HuH-7 (cell line): ENCODE measurements at regions not wholly inside any gene's neighbourhood (a gene's known extent, or its start where the extent isn't known, plus 50 kb on each side); places are given as distances from the start of the nearest gene placed in this dataset.

ENCODE experiments used
- DNase-seq: peaks from one replicate; pipeline ENCODE4 v3.0.0; 2011; ENCODE audit warnings: low spot score

- DNase-seq = no peak
Observed at GRCh38 chr2:128793404-128793803, 474.7 kb upstream of the HS6ST1 start.

GRCh38 chr2:128794285-128794684 is 475.6 kb upstream of the HS6ST1 start:
- DNase-seq = no peak

- DNase-seq = no peak
Observed at GRCh38 chr2:128796321-128796720, 477.7 kb upstream of the HS6ST1 start.

DNA sequence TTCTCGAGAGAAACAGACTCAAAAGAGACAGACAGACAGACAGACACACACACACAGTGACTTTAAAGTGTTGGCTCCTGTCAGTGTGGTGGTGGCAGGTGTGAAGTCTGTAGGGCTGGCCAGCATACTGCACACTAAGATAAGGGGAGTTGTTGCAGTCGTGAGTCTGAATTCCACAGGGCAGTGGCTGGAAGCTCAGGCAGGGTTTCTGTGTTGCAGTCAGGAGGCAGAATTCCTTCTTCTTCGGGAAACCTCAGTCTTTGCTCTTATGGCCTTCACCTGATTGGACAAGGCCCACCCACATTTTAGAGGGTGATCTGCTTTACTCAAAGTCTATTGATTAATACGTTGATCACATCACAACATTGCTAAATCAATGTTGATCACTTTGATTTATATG is 478.4 kb upstream of the HS6ST1 start:
- no peak for DNase-seq

GRCh38 chr2:128797533-128797932 is 478.9 kb upstream of the HS6ST1 start:
- no peak for DNase-seq

DNA sequence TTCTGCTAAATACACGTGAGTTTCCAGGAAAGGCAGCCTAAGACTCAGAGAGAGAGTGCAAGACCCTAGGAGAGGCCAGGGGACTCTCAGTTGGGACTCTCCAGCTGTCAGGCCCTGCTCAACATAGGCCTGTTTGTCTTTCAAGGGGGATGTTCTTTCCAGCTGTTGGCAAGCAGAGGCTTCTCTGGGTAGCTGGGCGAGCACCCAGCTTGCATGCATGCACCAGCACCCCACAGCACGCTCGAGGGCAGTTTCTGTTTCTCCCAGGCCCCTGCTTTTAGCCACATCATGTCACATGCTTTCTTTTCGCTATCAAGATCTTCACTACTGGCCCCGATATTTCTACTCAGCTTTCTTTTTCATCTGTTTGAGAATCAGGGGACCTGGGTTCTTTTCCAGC is 479.3 kb upstream of the HS6ST1 start:
- DNase-seq = no peak

GRCh38 chr2:128798502-128799283 is 480.0 kb upstream of the HS6ST1 start:
- DNase-seq = no peak

- no peak for DNase-seq
Observed at GRCh38 chr2:128799284-128799552, 480.6 kb upstream of the HS6ST1 start.

GRCh38 chr2:128799730-128800129 is 481.1 kb upstream of the HS6ST1 start:
- DNase-seq = no peak

DNA sequence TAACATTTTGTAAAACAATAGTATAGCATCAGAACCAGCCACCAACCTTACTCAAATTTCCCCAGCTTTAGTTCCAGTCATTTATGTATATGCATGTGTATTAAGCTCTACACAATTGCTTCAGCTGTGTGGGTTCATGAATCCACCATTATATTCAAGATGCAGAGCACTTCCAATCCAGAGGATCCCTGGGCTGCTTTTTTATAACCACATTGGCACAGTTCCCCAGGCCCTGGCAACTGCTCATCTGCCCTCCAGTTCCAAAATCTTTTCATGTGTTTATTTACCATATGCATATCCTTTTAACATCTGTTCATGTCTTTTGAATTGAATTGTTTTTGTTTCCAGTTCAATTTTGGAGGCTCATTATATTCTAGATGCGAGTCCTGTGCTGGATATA is 482.9 kb upstream of the HS6ST1 start:
- DNase-seq = no peak

GRCh38 chr2:128803222-128803621 is 484.6 kb upstream of the HS6ST1 start:
- no peak for DNase-seq

DNA sequence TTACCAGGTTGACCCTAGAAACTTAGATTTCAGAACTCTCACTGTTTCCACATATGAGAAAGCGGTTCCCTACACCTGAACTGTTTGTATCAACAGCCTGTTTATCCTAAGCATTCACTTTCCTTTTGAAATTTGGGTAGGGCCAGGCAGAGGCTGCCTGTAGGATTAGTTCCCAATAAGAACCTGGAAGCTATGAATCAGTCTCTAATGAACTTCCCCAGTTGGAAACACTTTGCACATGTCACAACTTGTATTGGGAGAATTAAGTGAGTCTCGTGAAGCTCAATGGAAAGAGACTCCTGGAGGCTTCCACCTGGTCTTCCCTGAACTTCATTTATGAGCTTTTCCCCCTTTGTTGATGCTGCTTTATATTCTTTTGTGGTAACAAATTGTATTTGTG is 486.6 kb upstream of the HS6ST1 start:
- DNase-seq = no peak

- DNase-seq = no peak
Observed at GRCh38 chr2:128805918-128806317, 487.2 kb upstream of the HS6ST1 start.

- DNase-seq = no peak
Observed at GRCh38 chr2:128807317-128807716, 488.6 kb upstream of the HS6ST1 start.

DNA sequence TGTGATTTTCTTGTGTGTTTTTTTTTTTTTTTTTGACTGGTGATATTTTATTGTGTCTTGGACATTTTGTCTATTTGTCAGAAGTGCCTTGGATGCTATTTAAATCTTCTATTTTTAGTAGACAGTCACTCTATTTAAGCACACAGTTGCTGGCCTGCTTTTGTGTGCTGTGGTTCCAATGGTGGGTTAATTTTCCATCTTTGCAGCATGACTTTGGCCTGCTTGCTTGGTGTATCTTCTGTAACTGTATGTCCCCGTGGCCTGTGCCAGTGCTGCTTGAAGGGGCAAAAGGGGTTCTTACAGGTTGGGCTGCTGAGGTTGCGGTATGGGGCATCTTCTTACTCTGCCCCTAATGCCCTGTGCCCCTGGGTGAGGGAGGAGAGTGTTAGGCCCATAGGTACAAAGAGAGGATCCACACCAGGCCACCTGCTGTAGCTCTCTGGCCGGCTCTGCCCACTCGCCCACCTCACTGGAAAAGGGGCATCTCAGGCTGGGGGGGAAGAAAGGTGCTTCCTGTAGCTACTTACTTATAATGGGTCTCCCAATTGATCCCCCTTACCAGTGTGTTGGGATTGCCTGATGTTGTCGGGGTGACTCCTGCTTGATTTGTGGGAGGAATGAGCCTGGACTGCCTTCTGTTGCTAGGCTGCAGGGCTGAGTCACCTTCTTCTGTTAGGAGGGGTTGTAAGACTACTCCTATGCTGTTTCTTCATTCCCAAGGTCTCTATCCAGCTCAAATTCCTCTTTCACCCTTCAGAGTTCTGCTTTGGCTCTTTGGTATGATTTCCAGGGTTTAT is 490.0 kb upstream of the HS6ST1 start:
- DNase-seq = no peak

GRCh38 chr2:128809259-128809636 is 490.6 kb upstream of the HS6ST1 start:
- no peak for DNase-seq

GRCh38 chr2:128809880-128810279 is 491.2 kb upstream of the HS6ST1 start:
- no peak for DNase-seq

DNA sequence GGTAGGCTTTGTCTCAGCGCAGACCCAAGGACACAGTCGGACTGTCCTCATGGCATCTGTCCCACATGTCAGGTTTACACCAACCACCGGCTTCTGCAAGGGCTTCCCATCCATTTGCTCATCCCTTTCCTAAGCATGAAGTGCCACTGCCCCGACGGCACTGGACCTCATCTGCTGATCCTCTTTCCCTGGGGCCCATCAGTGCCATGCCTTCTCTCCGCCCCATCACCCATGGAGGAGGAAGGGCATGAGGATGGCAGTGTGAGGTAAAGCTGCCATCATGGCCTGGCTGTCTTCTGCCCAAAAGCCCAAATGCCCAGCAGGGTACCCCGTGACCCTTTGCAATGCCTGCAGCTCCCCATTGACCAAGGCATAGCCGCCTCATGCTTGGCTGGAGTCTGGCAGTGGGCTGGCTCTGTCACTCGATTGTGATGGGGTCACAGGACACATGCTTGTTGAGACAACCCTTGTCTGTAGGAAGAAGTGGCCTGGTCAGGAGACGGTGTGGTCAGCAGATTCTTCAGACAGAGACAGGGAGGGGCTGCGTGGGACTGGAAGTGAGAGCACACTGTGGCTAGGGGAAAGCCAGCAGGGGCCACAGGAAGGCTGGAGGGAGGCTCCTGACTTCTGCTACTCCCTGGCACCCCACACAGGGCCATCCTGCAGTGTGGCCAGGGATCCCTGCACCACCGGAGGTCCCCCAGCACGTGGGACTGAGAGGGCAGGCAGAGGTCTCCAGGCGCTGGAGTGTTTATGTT is 493.7 kb upstream of the HS6ST1 start:
- DNase-seq = no peak

- DNase-seq = no peak
Observed at GRCh38 chr2:128813352-128814034, 494.8 kb upstream of the HS6ST1 start.

DNA sequence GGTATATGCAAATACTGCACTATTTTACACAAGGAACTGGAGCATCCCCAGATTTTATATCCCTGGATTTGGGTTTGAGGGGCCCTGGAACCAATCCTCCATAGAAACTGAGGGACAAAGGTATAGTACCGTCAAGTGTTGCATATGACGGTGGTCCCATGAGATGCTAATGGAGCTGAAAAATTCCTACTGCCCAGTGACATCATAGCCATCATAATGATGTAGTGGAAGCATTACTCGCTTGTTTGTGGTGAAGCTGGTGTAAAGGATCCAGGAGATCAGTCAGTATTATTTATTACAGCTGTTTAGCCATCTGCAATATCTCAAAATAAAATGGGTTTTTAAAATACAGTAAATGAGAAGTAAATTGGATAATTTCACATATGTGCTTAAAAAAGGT is 496.6 kb upstream of the HS6ST1 start:
- no peak for DNase-seq

DNA sequence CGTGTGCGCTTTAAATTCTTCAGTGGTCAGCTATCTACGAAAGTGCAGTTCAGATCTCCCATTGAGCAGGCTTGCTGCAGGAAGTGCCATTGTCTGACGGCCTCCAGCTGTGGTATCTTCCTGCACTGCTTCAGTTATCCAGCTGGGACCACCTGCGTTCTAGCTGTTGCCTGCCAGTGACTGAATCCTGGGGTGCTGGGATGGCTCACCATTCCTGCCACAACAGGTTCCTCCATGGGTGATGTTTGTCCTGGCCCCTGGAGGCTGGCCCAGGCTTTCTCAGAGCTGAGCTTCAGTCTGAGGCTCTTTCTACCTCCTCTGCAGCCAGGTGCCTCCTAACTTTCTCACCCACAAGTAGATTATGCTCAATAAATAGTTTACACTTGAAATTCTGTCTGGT is 498.5 kb upstream of the HS6ST1 start:
- DNase-seq = no peak

DNA sequence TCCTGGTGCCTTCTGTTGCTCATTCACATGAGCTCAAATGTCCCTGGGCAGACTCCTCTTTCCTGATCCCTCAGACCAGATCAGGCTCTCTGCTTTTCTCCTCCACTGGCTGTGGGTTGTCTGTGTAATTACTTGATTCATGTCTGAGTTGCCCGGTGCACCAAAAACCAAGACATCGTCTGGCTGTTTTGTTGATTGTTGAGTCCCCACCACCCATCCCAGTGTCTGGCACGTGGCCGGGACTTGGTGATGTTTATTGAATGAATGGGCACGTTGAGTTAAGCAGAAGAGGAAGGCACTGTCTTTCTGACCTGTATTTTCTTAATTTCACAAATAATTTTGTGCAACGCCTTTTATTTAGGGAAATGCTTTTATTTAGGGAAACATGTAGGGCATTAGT is 499.1 kb upstream of the HS6ST1 start:
- DNase-seq = no peak

GRCh38 chr2:128818248-128818647 is 499.6 kb upstream of the HS6ST1 start:
- DNase-seq = no peak
